K562 (cell line): ENCODE measurements at regions not wholly inside any gene's neighbourhood (a gene's known extent, or its start where the extent isn't known, plus 50 kb on each side); places are given as distances from the start of the nearest gene placed in this dataset.

Experiments used
- ATAC-seq: fragments of 200-7000 bp; cut with Tn5 transposase; 3 replicates; pipeline ENCODE4 v1.9.1; 2020; ENCODE audit warnings: moderate library complexity
- BruUV-seq: library from RNA; stranded (reverse); fragments of 400-500 nt; replicated peaks from 2 replicates; lab custom pipeline; 2021; lab: Mats Ljungman, UMichigan
- CTCF ChIA-PET: fragments of 300-600 bp; formaldehyde crosslinking; extraction: SDS; loops from one replicate; lab custom pipeline; 2021; ENCODE audit warnings: low intra/inter-chr PET ratio; lab: Yijun Ruan, JAX
- POLR2A ChIA-PET: fragments of 300-600, 350-650 bp; sonication (Branson Sonifier 250); formaldehyde crosslinking; extraction: SDS; loops from one replicate; lab custom pipeline; 2021; ENCODE audit warnings: antibody characterized with exemption, inconsistent platforms; lab: Yijun Ruan, JAX
- DNase-seq, 4 experiments: peaks; one replicate each; pipeline versions ENCODE4 v3.0.0 to v3.0.0-alpha.2; 2011 to 2018; ENCODE audit warnings: low spot score in 3 of 4, mixed read lengths in 3 of 4; ENCODE audit errors: extremely low read depth in 1 of 4
- FAIRE-seq: peaks from 2 replicates; lab custom pipeline; 2011; peaks lifted over from hg19 to GRCh38; lab: Jason Lieb, UNC
- H2AFZ ChIP-seq: 2 replicates; pipeline ENCODE4 v1.6.0; 2011; ENCODE audit warnings: low read depth, low read length, control low read depth, inconsistent platforms
- H3K27ac ChIP-seq: fragments of 200-600 bp; 3 replicates; pipeline ENCODE4 v1.8.0; 2011; ENCODE audit warnings: low read depth, mild to moderate bottlenecking, control low read depth, inconsistent platforms, low read length, moderate library complexity, mixed read lengths; ENCODE audit errors: extremely low read depth
- H3K27me3 ChIP-seq, 2 experiments: fragments of 300-600 bp in 1 of 2; 2 replicates in 1 of 2; 3 replicates in 1 of 2; pipeline versions ENCODE4 v1.6.0 to v1.8.0; 2011; ENCODE audit warnings: inconsistent platforms in 2 of 2, low read length in 2 of 2, mild to moderate bottlenecking in 1 of 2, mixed read lengths in 1 of 2, moderate library complexity in 1 of 2; ENCODE audit not compliant: control insufficient read depth in 2 of 2, insufficient read depth in 2 of 2
- H3K36me3 ChIP-seq: fragments of 300-600 bp; 3 replicates; pipeline ENCODE4 v1.8.0; 2011; ENCODE audit warnings: mild to moderate bottlenecking, low read length, inconsistent platforms; ENCODE audit not compliant: control insufficient read depth, insufficient read depth
- H3K4me1 ChIP-seq, 2 experiments: fragments of 200-600 bp in 1 of 2; replicated peaks in 1 of 2; 2 replicates in 1 of 2; 3 replicates in 1 of 2; pipeline versions ENCODE4 v1.5.1 to v1.8.0; 2011; ENCODE audit warnings: inconsistent platforms in 2 of 2, low read length in 2 of 2, mild to moderate bottlenecking in 1 of 2, mixed read lengths in 1 of 2, moderate library complexity in 1 of 2; ENCODE audit not compliant: control insufficient read depth in 2 of 2, insufficient read depth in 2 of 2
- H3K4me2 ChIP-seq: 2 replicates; pipeline ENCODE4 v1.6.1; 2011; ENCODE audit warnings: low read length, control low read depth, inconsistent platforms, mixed read lengths; ENCODE audit not compliant: insufficient read depth
- H3K4me3 ChIP-seq: fragments of 200-600 bp; sonication (generic), shearing (Covaris generic); 2 replicates; pipeline ENCODE4 v1.5.1; 2016; ENCODE audit warnings: control low read depth, inconsistent platforms
- H3K79me2 ChIP-seq: fragments of 200-600 bp; 3 replicates; pipeline ENCODE4 v1.8.0; 2011; ENCODE audit warnings: low read length, inconsistent platforms; ENCODE audit not compliant: control insufficient read depth, insufficient read depth
- H3K9ac ChIP-seq, 2 experiments: 2 replicates each; pipeline versions ENCODE4 v1.6.0 to v1.6.1; 2011; ENCODE audit warnings: low read depth in 2 of 2, low read length in 2 of 2, control low read depth in 1 of 2, inconsistent platforms in 1 of 2, mild to moderate bottlenecking in 1 of 2, mixed read lengths in 1 of 2; ENCODE audit not compliant: insufficient read depth in 1 of 2
- H3K9me1 ChIP-seq: one replicate; pipeline ENCODE4 v1.6.0; 2011; ENCODE audit warnings: inconsistent platforms, mild to moderate bottlenecking, low read length, moderate library complexity; ENCODE audit not compliant: control insufficient read depth, insufficient read depth
- H3K9me3 ChIP-seq: replicated peaks from 2 replicates; pipeline ENCODE4 v1.5.1; 2011; ENCODE audit warnings: low read depth, low read length, inconsistent platforms; ENCODE audit not compliant: control insufficient read depth, insufficient read depth
- H4K20me1 ChIP-seq: replicated peaks from 2 replicates; pipeline ENCODE4 v1.6.1; 2011; ENCODE audit warnings: low read length, inconsistent platforms, mixed read lengths; ENCODE audit not compliant: control insufficient read depth, insufficient read depth
- DACH1 ChIP-seq: fragments of 450-650 bp; IDR thresholded peaks from 2 replicates; pipeline ENCODE4 v1.6.1; 2018; ENCODE audit not compliant: partially characterized antibody
- FOXJ3 ChIP-seq: sonication (generic); formaldehyde crosslinking; IDR thresholded peaks from 2 replicates; pipeline ENCODE4 v1.4.0; 2020; ENCODE audit warnings: mild to moderate bottlenecking, missing genetic modification reagents
- GATAD2B ChIP-seq: fragments of 450-650 bp; IDR thresholded peaks from 2 replicates; pipeline ENCODE4 v1.6.1; 2017; ENCODE audit warnings: mild to moderate bottlenecking, borderline replicate concordance
- KLF13 ChIP-seq: fragments of 450-650 bp; IDR thresholded peaks from 2 replicates; pipeline ENCODE4 v1.6.1; 2016; ENCODE audit warnings: missing genetic modification characterization, low read depth, mild to moderate bottlenecking, missing compliant biosample characterization, moderate library complexity, borderline replicate concordance
- NBN ChIP-seq: fragments of 450-650 bp; IDR thresholded peaks from 2 replicates; pipeline ENCODE4 v1.6.1; 2016; ENCODE audit warnings: low read depth, mild to moderate bottlenecking
- PHF21A ChIP-seq: fragments of 450-650 bp; IDR thresholded peaks from 2 replicates; pipeline ENCODE4 v1.6.1; 2017; ENCODE audit warnings: low read depth, borderline replicate concordance
- RB1 ChIP-seq: fragments of 450-650 bp; IDR thresholded peaks from 2 replicates; pipeline ENCODE4 v1.6.1; 2017; ENCODE audit warnings: low read depth, mild to moderate bottlenecking
- ZNF583 ChIP-seq: fragments of 250-450 bp; sonication (Bioruptor Pico); IDR thresholded peaks from 2 replicates; pipeline ENCODE4 v1.4.0; 2020
- WGBS: fragments of 100-300 bp; shearing (Covaris generic); methylation state at CpG from one replicate; pipeline ENCODE4 v1.1.6; 2016; ENCODE audit warnings: low coverage, mixed read lengths; ENCODE audit not compliant: insufficient coverage; ENCODE audit errors: missing lambda C conversion rate; 5-methylcytosine and 5-hydroxymethylcytosine counted together
- in situ Hi-C: fragments of 300-500 bp; cut with MboI; formaldehyde crosslinking; loops from 4 replicates; pipeline ENCODE4 v1.15.0; 2018; ENCODE audit warnings: inconsistent platforms, mixed read lengths
- intact Hi-C: fragments of 100-400 bp; cut with micrococcal nuclease; formaldehyde crosslinking; loops from 2 replicates; pipeline ENCODE4 v1.14.2; 2022
- TF ChIP-seq, protein P1 (sequence below): fragments of 450-650 bp; IDR thresholded peaks from 2 replicates; pipeline ENCODE4 v1.6.1; 2016; ENCODE audit warnings: antibody characterized with exemption
- TF ChIP-seq, protein P2 (sequence below): fragments of 250-450 bp; sonication (Bioruptor Pico); IDR thresholded peaks from 2 replicates; pipeline ENCODE4 v1.4.0; 2020; ENCODE audit warnings: borderline replicate concordance
- TF ChIP-seq, protein P3 (sequence below): sonication (generic); formaldehyde crosslinking; IDR thresholded peaks from 2 replicates; pipeline ENCODE4 v1.8.1; 2023; ENCODE audit warnings: mild to moderate bottlenecking, missing genetic modification reagents

DNA sequence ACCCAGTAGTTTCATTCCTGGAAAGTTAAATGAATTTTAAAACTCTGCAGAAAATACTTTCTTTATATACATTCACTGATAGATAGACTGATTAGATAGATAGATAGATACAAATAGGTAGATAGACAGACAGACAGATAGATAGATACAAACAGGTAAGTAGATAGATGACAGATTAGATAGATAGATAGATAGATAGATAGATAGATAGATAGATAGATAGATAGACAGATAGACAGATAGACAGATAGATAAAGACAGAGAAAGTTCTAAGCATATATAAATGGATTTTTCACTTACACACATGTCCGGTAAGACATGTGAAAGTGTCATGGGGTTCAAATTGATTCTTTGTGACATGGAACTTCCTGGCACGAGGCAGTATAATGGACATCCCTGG, 349.7 kb downstream of the CDK5RAP2 start:
- TF ChIP-seq DACH1 (peak; percentile 97), PHF21A (no peak), GATAD2B (0 out of 2 replicates have a peak, but pooled peaks have one; percentile 61)
- TF ChIP-seq, protein P1, sequence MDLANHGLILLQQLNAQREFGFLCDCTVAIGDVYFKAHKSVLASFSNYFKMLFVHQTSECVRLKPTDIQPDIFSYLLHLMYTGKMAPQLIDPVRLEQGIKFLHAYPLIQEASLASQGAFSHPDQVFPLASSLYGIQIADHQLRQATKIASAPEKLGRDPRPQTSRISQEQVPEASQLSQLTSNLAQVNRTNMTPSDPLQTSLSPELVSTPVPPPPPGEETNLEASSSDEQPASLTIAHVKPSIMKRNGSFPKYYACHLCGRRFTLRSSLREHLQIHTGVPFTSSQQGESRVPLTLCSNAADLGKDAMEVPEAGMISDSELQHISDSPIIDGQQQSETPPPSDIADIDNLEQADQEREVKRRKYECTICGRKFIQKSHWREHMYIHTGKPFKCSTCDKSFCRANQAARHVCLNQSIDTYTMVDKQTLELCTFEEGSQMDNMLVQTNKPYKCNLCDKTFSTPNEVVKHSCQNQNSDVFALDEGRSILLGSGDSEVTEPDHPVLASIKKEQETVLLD, result peak; percentile 38; the same call in 1 of the 2 replicates
- H3K27me3 ChIP-seq, result no peaks in the 10 kb centered on the region
- no peak overlapping the region for H2AFZ ChIP-seq
- no peak for DNase-seq
- no peaks in the 10 kb centered on the region for H3K9me3 ChIP-seq
- CTCF ChIA-PET, result no interaction called here
- no peak for ATAC-seq
- POLR2A ChIA-PET, result no interaction called here
- H3K9me1 ChIP-seq, result no peaks in the 10 kb centered on the region
- H3K4me3 ChIP-seq, result no peak overlapping the region
- no peak for FAIRE-seq
- H3K4me2 ChIP-seq, result no peak overlapping the region
- no peaks in the 10 kb centered on the region for H4K20me1 ChIP-seq
- no peaks in the 10 kb centered on the region for H3K4me1 ChIP-seq
- 0% methylated on average over 2 of the region's 2 CpGs for WGBS
- in situ Hi-C loops (no loop called here), intact Hi-C loops (no loop called here)
- no peak overlapping the region for H3K27ac ChIP-seq
- no peaks in the 10 kb centered on the region for H3K79me2 ChIP-seq
- BruUV-seq, result no TSS peak
- no peaks in the 10 kb centered on the region for H3K36me3 ChIP-seq
- no peak overlapping the region for H3K9ac ChIP-seq

DNA sequence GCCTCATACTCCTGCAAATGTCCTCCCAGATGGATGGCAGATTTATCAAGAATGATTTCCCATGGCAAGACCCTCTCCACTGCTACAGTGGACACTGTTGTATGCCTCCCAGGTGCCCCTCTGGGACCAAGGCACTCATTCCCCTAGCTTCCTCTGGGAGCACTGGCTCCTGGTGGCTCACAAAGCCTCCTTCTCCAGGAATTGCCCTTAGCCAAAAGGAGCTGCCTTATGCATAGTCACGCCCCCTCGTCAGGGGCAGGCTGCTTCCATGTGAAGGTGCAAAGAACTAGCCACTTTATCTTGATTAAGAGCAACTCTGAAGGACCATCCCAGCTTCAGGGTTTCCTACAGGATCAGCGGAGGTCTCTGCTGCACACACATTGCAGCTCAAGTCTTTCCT, 358.1 kb downstream of the CDK5RAP2 start:
- H3K79me2 ChIP-seq, result no peaks in the 10 kb centered on the region
- H3K4me2 ChIP-seq, result no peak overlapping the region
- no peak for FAIRE-seq
- POLR2A ChIA-PET, result no interaction called here
- CTCF ChIA-PET, result no interaction called here
- no peaks in the 10 kb centered on the region for H3K36me3 ChIP-seq
- ATAC-seq, result no peak
- H4K20me1 ChIP-seq, result no peaks in the 10 kb centered on the region
- in situ Hi-C loops (no loop called here), intact Hi-C loops (no loop called here)
- no peaks in the 10 kb centered on the region for H3K27me3 ChIP-seq
- H2AFZ ChIP-seq, result no peak overlapping the region
- no peaks in the 10 kb centered on the region for H3K9me3 ChIP-seq
- 2% methylated on average over 3 of the region's 3 CpGs for WGBS
- no peak overlapping the region for H3K27ac ChIP-seq
- H3K9ac ChIP-seq, result no peak overlapping the region
- no peaks in the 10 kb centered on the region for H3K4me1 ChIP-seq
- no peak for DNase-seq
- BruUV-seq, result no TSS peak
- no peak overlapping the region for H3K4me3 ChIP-seq
- no peaks in the 10 kb centered on the region for H3K9me1 ChIP-seq
- no peak for TF ChIP-seq FOXJ3 (CRISPR knock-in tag)
- TF ChIP-seq NBN, result no peak
- no peak for TF ChIP-seq DACH1
- no peak for TF ChIP-seq KLF13
- TF ChIP-seq ZNF583 (CRISPR knock-in tag), result no peak
- TF ChIP-seq RB1, result no peak
- TF ChIP-seq, protein P2, sequence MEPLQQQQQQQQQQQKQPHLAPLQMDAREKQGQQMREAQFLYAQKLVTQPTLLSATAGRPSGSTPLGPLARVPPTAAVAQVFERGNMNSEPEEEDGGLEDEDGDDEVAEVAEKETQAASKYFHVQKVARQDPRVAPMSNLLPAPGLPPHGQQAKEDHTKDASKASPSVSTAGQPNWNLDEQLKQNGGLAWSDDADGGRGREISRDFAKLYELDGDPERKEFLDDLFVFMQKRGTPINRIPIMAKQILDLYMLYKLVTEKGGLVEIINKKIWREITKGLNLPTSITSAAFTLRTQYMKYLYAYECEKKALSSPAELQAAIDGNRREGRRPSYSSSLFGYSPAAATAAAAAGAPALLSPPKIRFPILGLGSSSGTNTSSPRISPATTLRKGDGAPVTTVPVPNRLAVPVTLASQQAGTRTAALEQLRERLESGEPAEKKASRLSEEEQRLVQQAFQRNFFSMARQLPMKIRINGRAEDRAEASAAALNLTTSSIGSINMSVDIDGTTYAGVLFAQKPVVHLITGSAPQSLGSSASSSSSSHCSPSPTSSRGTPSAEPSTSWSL (CRISPR knock-in tag), result no peak
- TF ChIP-seq, protein P3, sequence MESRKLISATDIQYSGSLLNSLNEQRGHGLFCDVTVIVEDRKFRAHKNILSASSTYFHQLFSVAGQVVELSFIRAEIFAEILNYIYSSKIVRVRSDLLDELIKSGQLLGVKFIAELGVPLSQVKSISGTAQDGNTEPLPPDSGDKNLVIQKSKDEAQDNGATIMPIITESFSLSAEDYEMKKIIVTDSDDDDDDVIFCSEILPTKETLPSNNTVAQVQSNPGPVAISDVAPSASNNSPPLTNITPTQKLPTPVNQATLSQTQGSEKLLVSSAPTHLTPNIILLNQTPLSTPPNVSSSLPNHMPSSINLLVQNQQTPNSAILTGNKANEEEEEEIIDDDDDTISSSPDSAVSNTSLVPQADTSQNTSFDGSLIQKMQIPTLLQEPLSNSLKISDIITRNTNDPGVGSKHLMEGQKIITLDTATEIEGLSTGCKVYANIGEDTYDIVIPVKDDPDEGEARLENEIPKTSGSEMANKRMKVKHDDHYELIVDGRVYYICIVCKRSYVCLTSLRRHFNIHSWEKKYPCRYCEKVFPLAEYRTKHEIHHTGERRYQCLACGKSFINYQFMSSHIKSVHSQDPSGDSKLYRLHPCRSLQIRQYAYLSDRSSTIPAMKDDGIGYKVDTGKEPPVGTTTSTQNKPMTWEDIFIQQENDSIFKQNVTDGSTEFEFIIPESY (CRISPR knock-in tag), result no peak
